ENCODE measurements at regions not wholly inside any gene's neighbourhood (a gene's known extent, or its start where the extent isn't known, plus 50 kb on each side); places are given as distances from the start of the nearest gene placed in this dataset.

DNA sequence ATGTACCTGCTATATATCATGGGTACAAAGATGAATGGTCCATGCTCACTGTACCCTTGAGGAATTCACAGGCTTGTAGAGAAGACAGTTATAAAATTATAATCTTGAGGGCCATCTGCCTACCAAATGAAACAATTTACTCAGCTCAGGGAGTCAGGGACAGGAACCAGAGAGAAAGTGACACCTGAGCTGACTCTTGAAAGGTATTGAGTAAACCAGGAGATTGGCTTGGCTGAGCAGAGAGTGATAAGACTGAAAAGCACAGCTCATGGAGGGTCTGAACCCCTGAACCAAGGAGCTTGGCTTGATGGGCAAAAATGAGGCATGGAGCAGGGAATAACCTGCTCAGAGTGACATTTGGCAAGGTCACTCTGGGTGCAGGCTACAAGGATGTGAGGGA is 147.3 kb downstream of the FAM114A2 start:
- Histone ChIP-seq H3K27me3 (replicated peaks; ENCODE audit: insufficient read depth, low read depth, low read length, poor library complexity) (no peaks in the 10 kb centered on the region), H3K36me3 (ENCODE audit: insufficient read depth, low read length, poor library complexity, severe bottlenecking) (no peaks in the 10 kb centered on the region), H3K4me1 (ENCODE audit: insufficient read depth, low read length, poor library complexity, severe bottlenecking) (no peaks in the 10 kb centered on the region), H3K27ac (ENCODE audit: low read depth, low read length, poor library complexity, severe bottlenecking) (no peak overlapping the region), H3K4me3 (ENCODE audit: low read depth, low read length, poor library complexity, severe bottlenecking) (no peak overlapping the region), H3K9me3 (ENCODE audit: low read depth, low read length, poor library complexity, severe bottlenecking) (no peaks in the 10 kb centered on the region)
- DNase-seq (ENCODE audit: low spot score), result no peak
- POLR2A ChIA-PET (ENCODE audit: low non-redundant PET), result interaction anchor here (0.6 kb wide), 1 partner anchor 286 kb away, joined by 3 read pairs; no protein-coding TSS in a partner anchor
- TF ChIP-seq CTCF (conservative IDR thresholded peaks at IDR 0.05; ENCODE audit: low read depth, low read length) (no peak), EZH2 (IDR thresholded peaks at IDR 0.05; ENCODE audit: borderline replicate concordance, low read depth, low read length, poor library complexity, severe bottlenecking) (no peak)
- CTCF ChIA-PET, result no interaction called here
- BruUV-seq (replicated peaks), result no TSS peak
- intact Hi-C loops (cut with micrococcal nuclease; ENCODE audit: unreplicated experiment), result no loop called here

- ChIA-PET CTCF (no interaction called here), POLR2A (ENCODE audit: low non-redundant PET) (no interaction called here)
- Histone ChIP-seq H3K36me3 (ENCODE audit: insufficient read depth, low read length, poor library complexity, severe bottlenecking) (no peaks in the 10 kb centered on the region), H3K4me3 (ENCODE audit: low read depth, low read length, poor library complexity, severe bottlenecking) (no peak overlapping the region), H3K27ac (ENCODE audit: low read depth, low read length, poor library complexity, severe bottlenecking) (no peak overlapping the region), H3K4me1 (ENCODE audit: insufficient read depth, low read length, poor library complexity, severe bottlenecking) (no peaks in the 10 kb centered on the region), H3K9me3 (ENCODE audit: low read depth, low read length, poor library complexity, severe bottlenecking) (no peaks in the 10 kb centered on the region), H3K27me3 (replicated peaks; ENCODE audit: insufficient read depth, low read depth, low read length, poor library complexity) (peaks cover 5% of the 10 kb centered on the region)
- no peak for TF ChIP-seq CTCF (conservative IDR thresholded peaks at IDR 0.05; ENCODE audit: low read depth, low read length)
- TF ChIP-seq EZH2 (IDR thresholded peaks at IDR 0.05; ENCODE audit: borderline replicate concordance, low read depth, low read length, poor library complexity, severe bottlenecking), result no peak
- no peak for DNase-seq (ENCODE audit: low spot score)
- intact Hi-C loops (cut with micrococcal nuclease; ENCODE audit: unreplicated experiment), result no loop called here
- no TSS peak for BruUV-seq (replicated peaks)
Measured at GRCh38 chr5:153888781-153889180, 149.9 kb downstream of the FAM114A2 start.

DNA sequence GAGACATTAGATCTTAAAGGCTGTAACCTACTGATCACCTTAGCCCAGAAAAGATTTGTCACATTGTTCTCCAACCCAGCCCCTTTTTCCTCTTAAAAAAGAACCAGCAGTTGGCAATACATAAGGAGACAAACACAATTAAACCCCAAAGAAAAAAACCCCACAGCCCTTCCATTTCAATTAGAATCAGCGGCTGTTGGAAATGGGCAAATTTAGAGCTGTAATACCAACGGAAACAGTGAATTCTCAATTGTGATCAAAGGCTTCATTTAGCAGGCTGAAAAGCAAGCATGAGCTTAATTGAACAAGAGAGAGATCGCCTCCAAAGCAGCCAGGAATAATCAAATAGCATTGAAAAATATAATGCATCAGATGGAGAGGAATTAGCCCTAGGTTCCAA is 153.6 kb downstream of the FAM114A2 start:
- Histone ChIP-seq H3K9me3 (ENCODE audit: low read depth, low read length, poor library complexity, severe bottlenecking) (no peaks in the 10 kb centered on the region), H3K27me3 (replicated peaks; ENCODE audit: insufficient read depth, low read depth, low read length, poor library complexity) (peaks cover 13% of the 10 kb centered on the region), H3K36me3 (ENCODE audit: insufficient read depth, low read length, poor library complexity, severe bottlenecking) (no peaks in the 10 kb centered on the region), H3K4me3 (ENCODE audit: low read depth, low read length, poor library complexity, severe bottlenecking) (no peak overlapping the region), H3K27ac (ENCODE audit: low read depth, low read length, poor library complexity, severe bottlenecking) (no peak overlapping the region), H3K4me1 (ENCODE audit: insufficient read depth, low read length, poor library complexity, severe bottlenecking) (no peaks in the 10 kb centered on the region)
- ChIA-PET CTCF (no interaction called here), POLR2A (ENCODE audit: low non-redundant PET) (no interaction called here)
- no TSS peak for BruUV-seq (replicated peaks)
- intact Hi-C loops (cut with micrococcal nuclease; ENCODE audit: unreplicated experiment), result no loop called here
- no peak for DNase-seq (ENCODE audit: low spot score)
- TF ChIP-seq EZH2 (IDR thresholded peaks at IDR 0.05; ENCODE audit: borderline replicate concordance, low read depth, low read length, poor library complexity, severe bottlenecking) (no peak), CTCF (conservative IDR thresholded peaks at IDR 0.05; ENCODE audit: low read depth, low read length) (no peak)
